GM12891 (cell line): ENCODE measurements at regions not wholly inside any gene's neighbourhood (a gene's known extent, or its start where the extent isn't known, plus 50 kb on each side); places are given as distances from the start of the nearest gene placed in this dataset.
"Not testable (repeated sequence)": the region's sequence is repeated elsewhere in the genome, so short reads cannot be mapped to it uniquely, and the experiment has no call there.

Experiments used
- DNase-seq: peaks from one replicate; pipeline ENCODE4 v3.0.0; 2011; ENCODE audit warnings: low spot score; ENCODE audit not compliant: insufficient read length
- FAIRE-seq: peaks from 2 replicates; lab custom pipeline; 2011; peaks lifted over from hg19 to GRCh38; lab: Jason Lieb, UNC
- PAX5 ChIP-seq: IDR thresholded peaks from 2 replicates; pipeline ENCODE4 v1.6.1; 2011; ENCODE audit warnings: low read length, moderate library complexity, mild to moderate bottlenecking; ENCODE audit not compliant: insufficient read depth, severe bottlenecking
- POLR2A ChIP-seq: IDR thresholded peaks from 2 replicates; pipeline ENCODE4 v1.6.1; 2011; ENCODE audit warnings: low read depth, low read length, control low read depth
- POLR2AphosphoS5 ChIP-seq: IDR thresholded peaks from 2 replicates; pipeline ENCODE4 v1.6.1; 2011; ENCODE audit warnings: low read depth, low read length, control low read depth
- POU2F2 ChIP-seq: IDR thresholded peaks from 2 replicates; pipeline ENCODE4 v1.6.1; 2011; ENCODE audit warnings: low read depth, mild to moderate bottlenecking, control low read depth, low read length, moderate library complexity
- SPI1 ChIP-seq: IDR thresholded peaks from 2 replicates; pipeline ENCODE4 v1.6.1; 2011; ENCODE audit warnings: low read depth, low read length, control low read depth
- TAF1 ChIP-seq: IDR thresholded peaks from 2 replicates; pipeline ENCODE4 v1.6.1; 2011; ENCODE audit warnings: low read depth, low read length, control low read depth

DNA sequence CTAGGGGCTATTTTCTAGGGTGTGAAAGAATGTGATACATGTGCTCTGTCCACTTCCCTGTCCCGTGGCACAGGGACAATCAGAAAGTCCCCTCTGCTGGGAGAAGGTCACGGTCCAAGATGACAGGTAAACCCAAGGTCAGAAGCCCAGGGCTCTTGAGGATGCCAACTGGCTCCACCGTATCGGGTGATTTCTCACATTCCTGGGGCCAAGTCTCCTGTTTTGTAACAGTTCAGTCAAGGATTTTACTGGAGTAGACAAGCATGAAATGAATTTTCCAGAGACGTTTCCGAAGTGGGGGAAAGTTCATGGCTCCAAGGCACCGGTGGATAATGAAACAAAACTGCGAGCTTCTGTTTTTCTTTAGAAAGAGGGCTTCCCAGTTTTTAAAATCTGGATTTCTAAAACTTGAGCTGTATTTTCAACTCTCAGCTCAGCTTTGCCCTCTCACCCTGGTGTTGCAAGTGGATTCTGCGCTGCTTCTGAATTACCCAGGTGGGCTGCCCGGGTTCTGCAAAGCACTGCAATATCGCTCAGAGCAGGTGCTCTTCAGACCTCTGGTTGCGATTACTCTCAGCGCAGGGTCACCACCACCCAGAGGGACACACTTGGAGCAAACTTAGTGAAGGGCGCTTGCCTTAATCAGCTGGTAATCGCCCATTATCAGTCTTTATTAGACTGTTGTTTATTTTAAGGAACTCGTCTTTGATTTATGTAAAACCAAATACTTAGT lies 64.4 kb upstream of the TMEM170B start:
- TF ChIP-seq POU2F2 = no peak
- no peak for TF ChIP-seq TAF1
- TF ChIP-seq PAX5 = no peak
- no peak for TF ChIP-seq SPI1
- no peak for TF ChIP-seq POLR2AphosphoS5
- no peak for TF ChIP-seq POLR2A
- no peak for DNase-seq
- peak; percentile 50 for FAIRE-seq

- FAIRE-seq = peak; percentile 20
- TF ChIP-seq POLR2A (no peak), POU2F2 (no peak), SPI1 (no peak), TAF1 (no peak), POLR2AphosphoS5 (no peak), PAX5 (no peak)
- DNase-seq = no peak
Measured at GRCh38 chr6:11471261-11471660, 66.3 kb upstream of the TMEM170B start.

DNA sequence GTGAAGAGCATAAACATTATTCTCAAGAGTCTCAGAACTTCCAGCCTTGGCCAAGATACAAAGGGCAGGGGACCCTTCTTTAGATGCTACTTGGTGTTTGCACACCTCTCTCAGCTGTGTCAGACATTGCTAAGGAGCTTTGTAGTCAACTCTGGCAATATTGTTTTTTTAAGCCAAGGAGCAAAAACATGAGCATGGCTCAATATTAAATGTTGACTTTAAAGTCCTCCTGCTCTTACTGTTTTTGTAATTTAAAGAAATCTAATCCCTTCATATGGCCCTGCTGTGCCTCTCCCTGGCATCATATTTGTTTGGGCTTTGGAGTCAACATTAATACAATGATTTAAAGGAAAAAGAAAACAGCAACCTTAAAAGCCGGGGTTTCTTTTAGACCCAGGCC lies 67.9 kb upstream of the TMEM170B start:
- DNase-seq (no peak), FAIRE-seq (no peak)
- TF ChIP-seq PAX5 = no peak
- TF ChIP-seq POLR2AphosphoS5 = no peak
- TF ChIP-seq POLR2A = no peak
- no peak for TF ChIP-seq POU2F2
- no peak for TF ChIP-seq SPI1
- no peak for TF ChIP-seq TAF1

- not testable (repeated sequence) for DNase-seq, FAIRE-seq
Measured at GRCh38 chr6:11468271-11468670, 69.3 kb upstream of the TMEM170B start.

DNA sequence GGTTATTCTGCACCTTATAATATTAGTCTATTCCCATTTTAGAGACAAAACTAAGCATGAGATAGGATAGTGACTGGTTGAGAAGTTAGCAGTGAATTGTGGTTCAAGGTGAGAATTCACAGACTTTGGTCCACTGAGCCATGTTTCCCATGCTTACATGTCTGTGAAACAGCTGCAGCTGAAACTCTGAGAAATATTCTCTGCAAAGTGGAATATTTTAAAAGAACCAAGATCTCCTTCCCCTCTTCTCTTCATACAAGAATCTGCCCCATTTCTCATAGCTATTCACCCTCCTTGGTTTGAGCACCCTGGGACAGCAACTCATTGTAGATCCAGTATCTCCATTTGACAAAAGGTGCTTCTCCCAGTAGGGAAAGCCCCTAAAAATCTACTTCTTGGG lies 70.2 kb upstream of the TMEM170B start:
- FAIRE-seq (peak; percentile 65), DNase-seq (no peak)
- no peak for TF ChIP-seq POU2F2
- no peak for TF ChIP-seq POLR2A
- TF ChIP-seq POLR2AphosphoS5 = no peak
- TF ChIP-seq TAF1 = no peak
- no peak for TF ChIP-seq SPI1
- no peak for TF ChIP-seq PAX5

GRCh38 chr6:11463398-11463780 lies 74.2 kb upstream of the TMEM170B start:
- no peak for TF ChIP-seq SPI1
- TF ChIP-seq POLR2A = no peak
- no peak for TF ChIP-seq TAF1
- TF ChIP-seq POLR2AphosphoS5 = no peak
- TF ChIP-seq POU2F2 = no peak
- no peak for TF ChIP-seq PAX5
- FAIRE-seq = no peak
- no peak for DNase-seq

DNA sequence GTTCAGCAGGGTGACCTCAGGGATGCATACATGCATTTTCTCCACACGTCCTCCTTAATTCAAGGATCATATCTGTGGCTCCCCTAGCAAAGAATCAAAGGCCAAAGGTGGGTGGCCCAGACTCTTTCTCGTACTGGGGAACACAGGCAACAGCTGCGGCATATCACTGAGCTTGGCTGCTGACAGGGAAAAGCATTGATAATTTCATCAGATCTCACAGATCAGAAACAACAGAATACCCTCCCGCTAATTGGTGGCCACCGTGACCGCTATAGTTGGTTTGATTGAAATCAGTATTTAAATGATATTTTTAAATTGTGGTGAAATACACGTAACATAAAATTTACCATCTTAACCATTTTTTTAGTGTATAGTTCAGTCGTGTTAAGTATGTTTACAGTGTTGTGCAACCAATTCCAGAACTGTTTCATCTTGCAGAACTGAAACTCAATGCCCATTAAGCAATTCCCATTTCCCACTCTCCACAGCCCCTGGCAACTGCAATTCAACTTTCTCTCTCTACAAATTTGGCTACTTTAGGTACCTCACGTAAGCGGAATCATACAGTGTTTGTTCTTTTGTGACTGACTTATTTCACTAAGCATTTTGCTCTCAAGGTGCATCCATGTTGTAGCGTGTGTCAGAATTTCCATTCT lies 74.7 kb upstream of the TMEM170B start:
- TF ChIP-seq POLR2A (no peak), SPI1 (peak; percentile 1; the same call in 1 of the 2 replicates)
- DNase-seq (no peak), FAIRE-seq (no peak)

DNA sequence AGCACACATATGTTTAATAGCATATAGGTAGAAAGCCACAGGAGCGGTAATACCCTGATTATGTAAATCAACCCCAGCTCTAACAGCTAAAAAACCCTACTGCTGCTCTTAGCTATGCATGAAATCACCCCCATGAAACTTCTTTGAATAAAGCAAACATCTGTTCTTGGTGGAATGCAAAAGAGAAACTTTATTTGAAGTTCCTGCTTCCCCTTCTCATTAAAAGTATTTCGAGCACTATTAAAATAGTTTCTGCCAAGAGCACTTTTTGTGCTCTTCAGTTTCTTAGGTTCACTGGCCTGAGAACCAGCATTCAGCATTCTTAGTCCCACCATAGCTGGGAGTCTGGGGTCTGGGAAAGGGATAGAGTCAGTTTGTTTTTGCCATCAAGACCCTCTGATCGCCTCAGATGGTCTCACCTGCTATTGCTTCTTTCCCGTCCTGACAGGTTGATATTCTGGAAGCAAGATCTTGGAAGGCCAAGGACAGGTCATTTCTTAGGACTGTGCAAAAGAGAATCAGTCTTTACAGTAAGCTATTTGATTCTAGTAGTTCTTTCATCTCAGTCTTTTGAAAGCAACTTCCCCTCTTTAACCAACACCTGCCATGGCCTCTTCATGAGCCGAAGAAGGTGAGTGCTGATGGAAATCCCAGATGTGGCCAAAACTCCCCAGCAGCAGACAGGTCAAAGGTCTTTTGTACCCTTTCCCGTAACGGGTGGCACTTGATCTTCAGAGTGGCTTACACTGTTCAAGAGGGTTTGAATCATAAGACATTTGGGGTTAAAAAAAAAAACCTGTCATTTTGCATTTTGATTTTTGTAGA lies 76.5 kb upstream of the TMEM170B start:
- FAIRE-seq (no peak), DNase-seq (no peak)
- TF ChIP-seq POLR2A (no peak), SPI1 (peak; percentile 69), PAX5 (peak; percentile 54), POU2F2 (peak; percentile 94), TAF1 (no peak)

DNA sequence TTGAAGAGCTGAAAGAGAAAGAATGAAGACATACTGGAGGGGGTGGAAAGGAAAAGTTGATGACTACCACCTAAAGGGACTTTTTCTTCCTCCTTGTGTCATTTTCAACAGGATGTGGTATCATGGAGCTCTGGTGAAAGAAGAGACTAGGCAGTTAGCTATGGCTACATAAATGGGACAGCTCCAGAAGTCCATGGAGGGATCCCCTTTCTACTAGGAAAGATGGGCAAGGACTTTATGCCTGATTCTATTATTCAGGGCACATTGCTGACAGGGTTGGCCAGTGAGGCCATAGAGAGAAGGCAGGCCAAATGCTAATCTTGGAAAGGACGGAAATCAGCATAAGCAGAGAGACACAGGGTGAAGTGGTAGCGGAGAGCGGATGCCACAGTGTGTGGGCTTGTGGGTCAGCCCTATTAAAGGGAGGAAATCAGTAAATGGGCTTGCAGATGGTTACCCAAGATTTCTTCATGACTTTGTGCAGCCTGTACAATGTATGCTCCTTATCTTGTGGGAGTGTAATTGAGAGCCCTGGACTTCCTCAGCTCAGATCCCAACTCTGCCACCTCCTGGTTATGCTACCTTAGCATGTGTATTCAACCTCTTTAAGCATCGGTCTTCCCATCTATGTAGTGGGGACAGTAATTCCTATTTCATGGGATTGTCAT lies 77.4 kb upstream of the TMEM170B start:
- FAIRE-seq (peak; percentile 91), DNase-seq (no peak)
- no peak for TF ChIP-seq POU2F2
- peak; percentile 62; the same call in 1 of the 2 replicates for TF ChIP-seq POLR2A
